OCI-LY1 (cell line): ENCODE measurements at regions not wholly inside any gene's neighbourhood (a gene's known extent, or its start where the extent isn't known, plus 50 kb on each side); places are given as distances from the start of the nearest gene placed in this dataset.

ENCODE experiments used
- H2AFZ ChIP-seq: fragments of 200-600 bp; sonication (generic), shearing (Covaris generic); 2 replicates; pipeline ENCODE4 v1.6.0; 2014; ENCODE audit warnings: antibody characterized with exemption, mild to moderate bottlenecking, low read length
- H3F3A ChIP-seq: fragments of 200-600 bp; sonication (generic), shearing (Covaris generic); 2 replicates; pipeline ENCODE4 v1.6.0; 2014; ENCODE audit warnings: mild to moderate bottlenecking, antibody characterized with exemption, low read length, moderate library complexity; ENCODE audit not compliant: insufficient read depth
- H3K27ac ChIP-seq: fragments of 200-600 bp; sonication (generic); 2 replicates; pipeline ENCODE4 v1.5.1; 2014; ENCODE audit warnings: low read length, mixed run types, mild to moderate bottlenecking, low read depth; ENCODE audit not compliant: poor library complexity, severe bottlenecking
- H3K27me3 ChIP-seq: fragments of 200-600 bp; sonication (generic); 2 replicates; pipeline ENCODE4 v1.6.0; 2014; ENCODE audit warnings: antibody characterized with exemption, mild to moderate bottlenecking, low read length, moderate library complexity; ENCODE audit not compliant: insufficient read depth
- H3K36me3 ChIP-seq: fragments of 200-600 bp; sonication (generic); 2 replicates; pipeline ENCODE4 v1.6.1; 2014; ENCODE audit warnings: mild to moderate bottlenecking, antibody characterized with exemption, low read length, moderate library complexity, mixed read lengths; ENCODE audit not compliant: insufficient read depth
- H3K4me1 ChIP-seq: fragments of 200-600 bp; sonication (generic); 2 replicates; pipeline ENCODE4 v1.5.1; 2014; ENCODE audit warnings: mild to moderate bottlenecking, low read length, moderate library complexity; ENCODE audit not compliant: insufficient read depth, severe bottlenecking
- H3K4me2 ChIP-seq: fragments of 200-600 bp; sonication (generic), shearing (Covaris generic); 2 replicates; pipeline ENCODE4 v1.6.1; 2014; ENCODE audit warnings: low read length
- H3K4me3 ChIP-seq: fragments of 200-600 bp; sonication (generic); 2 replicates; pipeline ENCODE4 v1.5.1; 2014; ENCODE audit warnings: low read length, low read depth, mild to moderate bottlenecking, mixed read lengths; ENCODE audit not compliant: poor library complexity, severe bottlenecking
- H3K79me2 ChIP-seq: fragments of 200-600 bp; shearing (Covaris generic); 2 replicates; pipeline ENCODE4 v1.6.1; 2016; ENCODE audit warnings: mixed run types, low read length, mixed read lengths; ENCODE audit not compliant: insufficient read depth
- H3K9ac ChIP-seq: fragments of 200-600 bp; sonication (generic), shearing (Covaris generic); 2 replicates; pipeline ENCODE4 v1.6.1; 2014; ENCODE audit warnings: mild to moderate bottlenecking, low read length, mixed read lengths
- H3K9me2 ChIP-seq: fragments of 200-600 bp; sonication (generic), shearing (Covaris generic); 2 replicates; pipeline ENCODE4 v1.6.1; 2014; ENCODE audit warnings: low read depth, mild to moderate bottlenecking, low read length, mixed read lengths
- H3K9me3 ChIP-seq: fragments of 200-600 bp; shearing (Covaris generic); 2 replicates; pipeline ENCODE4 v1.6.1; 2014; ENCODE audit warnings: low read length, mixed read lengths
- H4K20me1 ChIP-seq: fragments of 200-600 bp; sonication (generic), shearing (Covaris generic); 2 replicates; pipeline ENCODE4 v1.6.0; 2016; ENCODE audit warnings: mild to moderate bottlenecking, low read length; ENCODE audit not compliant: insufficient read depth
- CTCF ChIP-seq: fragments of 200-600 bp; sonication (generic), shearing (Covaris generic); IDR thresholded peaks from 2 replicates; pipeline ENCODE4 v1.5.1; 2017; ENCODE audit warnings: mild to moderate bottlenecking, antibody characterized with exemption, low read length, moderate library complexity, mixed read lengths
- EZH2 ChIP-seq: fragments of 200-600 bp; sonication (generic), shearing (Covaris generic); IDR thresholded peaks from 2 replicates; pipeline ENCODE4 v1.8.0; 2017; ENCODE audit warnings: borderline replicate concordance, mixed run types, mild to moderate bottlenecking, antibody characterized with exemption, low read length, moderate library complexity, mixed read lengths

DNA sequence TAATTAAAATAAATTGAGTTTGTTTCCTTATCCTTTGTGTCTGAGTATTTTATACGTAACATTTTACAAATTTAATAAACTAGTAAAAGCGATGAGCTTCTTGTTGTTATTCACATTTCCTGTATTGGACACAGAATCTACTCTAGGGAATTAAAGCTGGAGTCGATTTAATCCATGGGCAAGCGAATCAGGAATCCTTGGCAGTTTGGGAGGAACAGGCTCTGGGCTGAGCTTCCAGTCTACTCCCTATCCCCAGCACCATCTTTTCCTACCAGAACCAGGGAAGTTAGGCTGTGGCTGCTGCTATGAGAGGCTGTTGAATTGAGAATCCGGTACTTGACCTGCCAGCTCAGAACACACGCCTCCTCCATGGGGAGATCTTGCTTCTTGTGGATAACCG is 437.3 kb upstream of the TPM1 start:
- Histone ChIP-seq H3K4me1 (no peaks in the 10 kb centered on the region), H3K4me2 (no peak overlapping the region), H3K9me2 (no peaks in the 10 kb centered on the region), H3F3A (no peaks in the 10 kb centered on the region), H3K9ac (no peak overlapping the region), H2AFZ (no peak overlapping the region), H3K4me3 (no peak overlapping the region), H3K9me3 (no peaks in the 10 kb centered on the region), H3K79me2 (no peaks in the 10 kb centered on the region), H3K27me3 (no peaks in the 10 kb centered on the region), H3K27ac (no peak overlapping the region), H3K36me3 (no peaks in the 10 kb centered on the region), H4K20me1 (no peaks in the 10 kb centered on the region)
- no peak for TF ChIP-seq CTCF
- TF ChIP-seq EZH2 = no peak

GRCh38 chr15:62606376-62607113 is 436.0 kb upstream of the TPM1 start:
- Histone ChIP-seq H3K79me2 (no peaks in the 10 kb centered on the region), H2AFZ (no peak overlapping the region), H3K27me3 (no peaks in the 10 kb centered on the region), H3K4me1 (no peaks in the 10 kb centered on the region), H3K4me3 (no peak overlapping the region), H3K9me2 (no peaks in the 10 kb centered on the region), H3K9me3 (no peaks in the 10 kb centered on the region), H3K36me3 (no peaks in the 10 kb centered on the region), H3K9ac (no peak overlapping the region), H3F3A (no peaks in the 10 kb centered on the region), H3K4me2 (no peak overlapping the region), H4K20me1 (no peaks in the 10 kb centered on the region), H3K27ac (no peak overlapping the region)
- TF ChIP-seq EZH2 (no peak), CTCF (no peak)

DNA sequence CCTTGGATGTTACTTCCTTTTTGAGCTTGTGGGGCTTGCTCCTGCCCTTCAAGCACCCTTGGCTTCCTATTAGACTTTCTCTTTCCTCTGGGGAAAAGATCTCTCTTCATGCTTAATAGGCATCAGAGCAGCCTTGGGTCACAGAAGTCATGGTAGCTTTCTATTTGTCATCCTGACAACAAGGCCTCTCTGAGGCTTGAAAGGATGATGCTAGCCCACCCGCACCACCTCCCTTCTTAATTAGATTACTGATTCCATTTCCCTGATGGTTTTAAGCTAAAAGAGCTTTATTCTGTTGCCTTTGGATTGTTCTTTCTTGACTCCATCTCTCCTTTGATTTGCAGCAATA is 435.5 kb upstream of the TPM1 start:
- no peak overlapping the region for H3K4me2 ChIP-seq
- no peaks in the 10 kb centered on the region for H3K36me3 ChIP-seq
- no peaks in the 10 kb centered on the region for H3F3A ChIP-seq
- TF ChIP-seq CTCF (no peak), EZH2 (no peak)
- H3K4me1 ChIP-seq = no peaks in the 10 kb centered on the region
- H3K79me2 ChIP-seq = no peaks in the 10 kb centered on the region
- H3K27ac ChIP-seq = no peak overlapping the region
- H3K27me3 ChIP-seq = no peaks in the 10 kb centered on the region
- H3K4me3 ChIP-seq = no peak overlapping the region
- H3K9ac ChIP-seq = no peak overlapping the region
- H2AFZ ChIP-seq = no peak overlapping the region
- no peaks in the 10 kb centered on the region for H3K9me2 ChIP-seq
- no peaks in the 10 kb centered on the region for H3K9me3 ChIP-seq
- H4K20me1 ChIP-seq = no peaks in the 10 kb centered on the region
